ENCODE measurements at regions not wholly inside any gene's neighbourhood (a gene's known extent, or its start where the extent isn't known, plus 50 kb on each side); places are given as distances from the start of the nearest gene placed in this dataset.

- Mint-ChIP-seq H3K4me3 (no peak overlapping the region), H3K27ac (no peak overlapping the region), H3K27me3 (ENCODE audit: insufficient read depth) (no peaks in the 10 kb centered on the region), H3K36me3 (ENCODE audit: low read depth) (no peaks in the 10 kb centered on the region), H3K9me3 (no peaks in the 10 kb centered on the region), H3K4me1 (no peaks in the 10 kb centered on the region)
- H3K9me3 ChIP-seq (ENCODE audit: control insufficient read depth, low read length): no peaks in the 10 kb centered on the region
- no peak overlapping the region for H3K27ac ChIP-seq (ENCODE audit: low read depth, low read length)
- 94 to 100% methylated on average over 1 of the region's 1 CpG for WGBS, 2 experiments (ENCODE audit: insufficient coverage in 1 of 2, insufficient read length in 1 of 2)
- no peak overlapping the region for H3K9ac ChIP-seq (ENCODE audit: extremely low read depth, low read length, poor library complexity, severe bottlenecking)
- H3K4me3 ChIP-seq (ENCODE audit: low read length): no peak overlapping the region
- no peak for TF ChIP-seq CTCF (conservative IDR thresholded peaks at IDR 0.05)
- H3K27me3 ChIP-seq (ENCODE audit: control insufficient read depth, insufficient read depth, low read length, poor library complexity, severe bottlenecking): no peaks in the 10 kb centered on the region
- no peaks in the 10 kb centered on the region for H3K36me3 ChIP-seq (ENCODE audit: control insufficient read depth, insufficient read depth, low read length)
- no peak for DNase-seq
- no peaks in the 10 kb centered on the region for H3K4me1 ChIP-seq (ENCODE audit: control insufficient read depth, insufficient read depth, low read length)
These were observed 547.0 kb upstream of the COX7C start for GRCh38 chr5:86070719-86071118.

GRCh38 chr5:86074297-86074696 lies 543.4 kb upstream of the COX7C start:
- no peaks in the 10 kb centered on the region for H3K4me1 ChIP-seq (ENCODE audit: control insufficient read depth, insufficient read depth, low read length)
- H3K4me3 ChIP-seq (ENCODE audit: low read length): no peak overlapping the region
- no peak overlapping the region for H3K9ac ChIP-seq (ENCODE audit: extremely low read depth, low read length, poor library complexity, severe bottlenecking)
- 88 to 99% methylated on average over 1 to 3 of the region's 3 CpGs for WGBS, 2 experiments (ENCODE audit: insufficient coverage in 1 of 2, insufficient read length in 1 of 2)
- no peaks in the 10 kb centered on the region for H3K36me3 ChIP-seq (ENCODE audit: control insufficient read depth, insufficient read depth, low read length)
- Mint-ChIP-seq H3K4me1 (no peaks in the 10 kb centered on the region), H3K27me3 (ENCODE audit: insufficient read depth) (no peaks in the 10 kb centered on the region), H3K4me3 (no peak overlapping the region), H3K9me3 (no peaks in the 10 kb centered on the region), H3K27ac (no peak overlapping the region), H3K36me3 (ENCODE audit: low read depth) (no peaks in the 10 kb centered on the region)
- H3K27me3 ChIP-seq (ENCODE audit: control insufficient read depth, insufficient read depth, low read length, poor library complexity, severe bottlenecking): no peaks in the 10 kb centered on the region
- DNase-seq: no peak
- TF ChIP-seq CTCF (conservative IDR thresholded peaks at IDR 0.05): no peak
- H3K27ac ChIP-seq (ENCODE audit: low read depth, low read length): no peak overlapping the region
- H3K9me3 ChIP-seq (ENCODE audit: control insufficient read depth, low read length): no peaks in the 10 kb centered on the region

GRCh38 chr5:86075139-86075538 lies 542.6 kb upstream of the COX7C start:
- H3K27me3 Mint-ChIP-seq (ENCODE audit: insufficient read depth): no peaks in the 10 kb centered on the region
- no peaks in the 10 kb centered on the region for H3K27me3 ChIP-seq (ENCODE audit: control insufficient read depth, insufficient read depth, low read length, poor library complexity, severe bottlenecking)
- H3K9me3 ChIP-seq (ENCODE audit: control insufficient read depth, low read length): no peaks in the 10 kb centered on the region
- H3K27ac Mint-ChIP-seq: no peak overlapping the region
- H3K27ac ChIP-seq (ENCODE audit: low read depth, low read length): no peak overlapping the region
- H3K4me1 Mint-ChIP-seq: no peaks in the 10 kb centered on the region
- H3K9ac ChIP-seq (ENCODE audit: extremely low read depth, low read length, poor library complexity, severe bottlenecking): no peak overlapping the region
- H3K36me3 ChIP-seq (ENCODE audit: control insufficient read depth, insufficient read depth, low read length): no peaks in the 10 kb centered on the region
- WGBS, 2 experiments (ENCODE audit: insufficient coverage in 1 of 2, insufficient read length in 1 of 2): 89 to 94% methylated on average over 6 of the region's 6 CpGs
- DNase-seq: no peak
- H3K4me1 ChIP-seq (ENCODE audit: control insufficient read depth, insufficient read depth, low read length): no peaks in the 10 kb centered on the region
- no peak for TF ChIP-seq CTCF (conservative IDR thresholded peaks at IDR 0.05)
- no peak overlapping the region for H3K4me3 Mint-ChIP-seq
- H3K4me3 ChIP-seq (ENCODE audit: low read length): no peak overlapping the region
- H3K36me3 Mint-ChIP-seq (ENCODE audit: low read depth): no peaks in the 10 kb centered on the region
- H3K9me3 Mint-ChIP-seq: no peaks in the 10 kb centered on the region
